ENCODE measurements at regions not wholly inside any gene's neighbourhood (a gene's known extent, or its start where the extent isn't known, plus 50 kb on each side); places are given as distances from the start of the nearest gene placed in this dataset.

- Mint-ChIP-seq H3K4me1 (ENCODE audit: unreplicated experiment) (no peaks in the 10 kb centered on the region), H3K4me3 (ENCODE audit: unreplicated experiment) (no peak overlapping the region), H3K36me3 (ENCODE audit: low read depth, unreplicated experiment) (no peaks in the 10 kb centered on the region), H3K9me3 (ENCODE audit: unreplicated experiment) (no peaks in the 10 kb centered on the region), H3K27me3 (ENCODE audit: unreplicated experiment) (peaks cover 5% of the 10 kb centered on the region), H3K27ac (ENCODE audit: unreplicated experiment) (no peak overlapping the region)
- no peak for DNase-seq (ENCODE audit: low spot score)
- TF ChIP-seq CTCF (IDR thresholded peaks at IDR 0.05; ENCODE audit: unreplicated experiment) = no peak
Observed at GRCh38 chr11:121773076-121773475, 320.3 kb upstream of the SORL1-AS1 start.

GRCh38 chr11:121770939-121771595, 318.3 kb upstream of the SORL1-AS1 start:
- no peak for DNase-seq (ENCODE audit: low spot score)
- TF ChIP-seq CTCF (IDR thresholded peaks at IDR 0.05; ENCODE audit: unreplicated experiment) = no peak
- no peak overlapping the region for H3K27ac Mint-ChIP-seq (ENCODE audit: unreplicated experiment)
- H3K4me1 Mint-ChIP-seq (ENCODE audit: unreplicated experiment) = no peaks in the 10 kb centered on the region
- H3K36me3 Mint-ChIP-seq (ENCODE audit: low read depth, unreplicated experiment) = no peaks in the 10 kb centered on the region
- H3K27me3 Mint-ChIP-seq (ENCODE audit: unreplicated experiment) = peaks cover 5% of the 10 kb centered on the region
- H3K9me3 Mint-ChIP-seq (ENCODE audit: unreplicated experiment) = no peaks in the 10 kb centered on the region
- H3K4me3 Mint-ChIP-seq (ENCODE audit: unreplicated experiment) = no peak overlapping the region

GRCh38 chr11:121769191-121769590, 316.4 kb upstream of the SORL1-AS1 start:
- Mint-ChIP-seq H3K36me3 (ENCODE audit: low read depth, unreplicated experiment) (no peaks in the 10 kb centered on the region), H3K4me1 (ENCODE audit: unreplicated experiment) (no peaks in the 10 kb centered on the region), H3K27me3 (ENCODE audit: unreplicated experiment) (peaks cover 5% of the 10 kb centered on the region), H3K4me3 (ENCODE audit: unreplicated experiment) (no peak overlapping the region), H3K9me3 (ENCODE audit: unreplicated experiment) (no peaks in the 10 kb centered on the region), H3K27ac (ENCODE audit: unreplicated experiment) (no peak overlapping the region)
- no peak for TF ChIP-seq CTCF (IDR thresholded peaks at IDR 0.05; ENCODE audit: unreplicated experiment)
- DNase-seq (ENCODE audit: low spot score) = no peak

GRCh38 chr11:121767433-121767832, 314.7 kb upstream of the SORL1-AS1 start:
- H3K27ac Mint-ChIP-seq (ENCODE audit: unreplicated experiment) = no peak overlapping the region
- H3K4me1 Mint-ChIP-seq (ENCODE audit: unreplicated experiment) = no peaks in the 10 kb centered on the region
- TF ChIP-seq CTCF (IDR thresholded peaks at IDR 0.05; ENCODE audit: unreplicated experiment) = no peak
- H3K9me3 Mint-ChIP-seq (ENCODE audit: unreplicated experiment) = no peaks in the 10 kb centered on the region
- no peaks in the 10 kb centered on the region for H3K36me3 Mint-ChIP-seq (ENCODE audit: low read depth, unreplicated experiment)
- H3K27me3 Mint-ChIP-seq (ENCODE audit: unreplicated experiment) = peaks cover 5% of the 10 kb centered on the region
- H3K4me3 Mint-ChIP-seq (ENCODE audit: unreplicated experiment) = no peak overlapping the region
- DNase-seq (ENCODE audit: low spot score) = no peak

- Mint-ChIP-seq H3K27me3 (ENCODE audit: unreplicated experiment) (peaks cover 5% of the 10 kb centered on the region), H3K4me3 (ENCODE audit: unreplicated experiment) (no peak overlapping the region), H3K9me3 (ENCODE audit: unreplicated experiment) (no peaks in the 10 kb centered on the region), H3K4me1 (ENCODE audit: unreplicated experiment) (no peaks in the 10 kb centered on the region), H3K36me3 (ENCODE audit: low read depth, unreplicated experiment) (no peaks in the 10 kb centered on the region), H3K27ac (ENCODE audit: unreplicated experiment) (no peak overlapping the region)
- no peak for TF ChIP-seq CTCF (IDR thresholded peaks at IDR 0.05; ENCODE audit: unreplicated experiment)
- DNase-seq (ENCODE audit: low spot score) = no peak
Observed at GRCh38 chr11:121766991-121767390, 314.2 kb upstream of the SORL1-AS1 start.
